ENCODE measurements at regions not wholly inside any gene's neighbourhood (a gene's known extent, or its start where the extent isn't known, plus 50 kb on each side); places are given as distances from the start of the nearest gene placed in this dataset.

GRCh38 chr9:29038332-29038731, 1465.1 kb upstream of the C9orf72 start:
- Histone ChIP-seq H2AK9ac (replicated peaks; ENCODE audit: low read depth, low read length, poor library complexity) (no peak overlapping the region), H3K9ac (ENCODE audit: low read depth, low read length) (no peak overlapping the region), H3K4me2 (ENCODE audit: low read depth, low read length) (no peak overlapping the region), H3K36me3 (ENCODE audit: control insufficient read depth, insufficient read depth, low read length) (no peaks in the 10 kb centered on the region), H2AFZ (replicated peaks; ENCODE audit: low read length, poor library complexity) (no peak overlapping the region), H3K4me3 (ENCODE audit: insufficient read depth, low read depth, low read length) (no peak overlapping the region), H3K18ac (ENCODE audit: low read depth, low read length) (no peak overlapping the region), H4K91ac (ENCODE audit: insufficient read depth, low read depth, low read length) (no peak overlapping the region), H2BK20ac (ENCODE audit: low read depth, low read length) (no peak overlapping the region), H3K9me1 (ENCODE audit: insufficient read depth, low read length) (no peaks in the 10 kb centered on the region), H3K4ac (ENCODE audit: low read depth, low read length) (no peak overlapping the region), H3K9me3 (ENCODE audit: control insufficient read depth, insufficient read depth, low read length) (no peaks in the 10 kb centered on the region; the same call in none of the 2 replicates), H3K79me1 (ENCODE audit: low read depth in 1 of 2, low read length in 2 of 2) (no peaks in the 10 kb centered on the region), H2BK5ac (ENCODE audit: low read depth, low read length, poor library complexity, severe bottlenecking) (no peak overlapping the region), H3K14ac (replicated peaks; ENCODE audit: low read depth, low read length) (no peak overlapping the region), H2BK15ac (ENCODE audit: low read depth, low read length) (no peak overlapping the region), H3K23ac (ENCODE audit: low read depth, low read length) (no peak overlapping the region), H3K27me3 (ENCODE audit: control insufficient read depth, insufficient read depth, low read length) (no peaks in the 10 kb centered on the region), H4K5ac (ENCODE audit: low read depth, low read length) (no peak overlapping the region), H2BK120ac (ENCODE audit: low read depth, low read length) (no peak overlapping the region), H2AK5ac (ENCODE audit: low read depth, low read length) (no peak overlapping the region), H4K20me1 (ENCODE audit: insufficient read depth, low read length) (no peaks in the 10 kb centered on the region), H4K8ac (ENCODE audit: low read depth in 2 of 2, low read length in 2 of 2) (no peak overlapping the region), H3K4me1 (ENCODE audit: control insufficient read depth, insufficient read depth, low read length) (no peaks in the 10 kb centered on the region), H3K56ac (ENCODE audit: extremely low read depth, insufficient read depth, low read length) (no peak overlapping the region), H3K27ac (ENCODE audit: insufficient read depth, low read length) (no peak overlapping the region)
- intact Hi-C loops (cut with micrococcal nuclease) = no loop called here
- ChIA-PET CTCF (no interaction called here), POLR2A (ENCODE audit: unreplicated experiment) (no interaction called here)
- in situ Hi-C loops (cut with MboI; ENCODE audit: low sequenced_read_pairs) = no loop called here
- no TSS peak for BruUV-seq (replicated peaks)
- dilution Hi-C loops (cut with HindIII; ENCODE audit: low sequenced_read_pairs, unreplicated experiment) = no loop called here
- no peak for TF ChIP-seq USF2 (IDR thresholded peaks at IDR 0.05; ENCODE audit: low read depth, low read length)
- peak; percentile 93 for TF ChIP-seq MAFK (IDR thresholded peaks at IDR 0.05; ENCODE audit: low read depth, low read length)
- no peak for TF ChIP-seq CHD1 (IDR thresholded peaks at IDR 0.05; ENCODE audit: low read depth, low read length)
- TF ChIP-seq MXI1 (IDR thresholded peaks at IDR 0.05; ENCODE audit: borderline replicate concordance, low read depth, low read length) = no peak
- no peak for TF ChIP-seq CEBPB (IDR thresholded peaks at IDR 0.05; ENCODE audit: low read depth, low read length)
- ATAC-seq (ENCODE audit: low read depth) (no peak), DNase-seq (no peak)
